ENCODE measurements at regions not wholly inside any gene's neighbourhood (a gene's known extent, or its start where the extent isn't known, plus 50 kb on each side); places are given as distances from the start of the nearest gene placed in this dataset.

DNA sequence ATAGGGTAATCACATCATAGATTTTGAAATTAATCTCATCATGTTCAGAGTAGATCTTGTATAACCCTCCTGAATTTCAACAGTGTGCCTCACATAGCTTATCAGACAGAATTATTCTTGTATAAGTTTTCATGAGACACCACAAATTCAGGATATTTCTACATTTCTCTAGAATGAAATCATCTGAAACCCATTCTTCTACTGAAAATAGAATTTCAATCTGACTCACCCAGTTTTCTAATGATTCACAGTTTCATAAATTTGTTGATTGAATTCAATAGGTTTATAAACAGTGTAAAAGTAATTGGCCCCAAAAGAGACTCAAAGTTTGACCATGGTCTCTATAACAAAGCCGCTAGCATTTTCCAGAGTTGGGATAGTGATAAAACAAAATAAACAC lies 1082.6 kb upstream of the EPHA6 start:
- TF ChIP-seq, protein P1, sequence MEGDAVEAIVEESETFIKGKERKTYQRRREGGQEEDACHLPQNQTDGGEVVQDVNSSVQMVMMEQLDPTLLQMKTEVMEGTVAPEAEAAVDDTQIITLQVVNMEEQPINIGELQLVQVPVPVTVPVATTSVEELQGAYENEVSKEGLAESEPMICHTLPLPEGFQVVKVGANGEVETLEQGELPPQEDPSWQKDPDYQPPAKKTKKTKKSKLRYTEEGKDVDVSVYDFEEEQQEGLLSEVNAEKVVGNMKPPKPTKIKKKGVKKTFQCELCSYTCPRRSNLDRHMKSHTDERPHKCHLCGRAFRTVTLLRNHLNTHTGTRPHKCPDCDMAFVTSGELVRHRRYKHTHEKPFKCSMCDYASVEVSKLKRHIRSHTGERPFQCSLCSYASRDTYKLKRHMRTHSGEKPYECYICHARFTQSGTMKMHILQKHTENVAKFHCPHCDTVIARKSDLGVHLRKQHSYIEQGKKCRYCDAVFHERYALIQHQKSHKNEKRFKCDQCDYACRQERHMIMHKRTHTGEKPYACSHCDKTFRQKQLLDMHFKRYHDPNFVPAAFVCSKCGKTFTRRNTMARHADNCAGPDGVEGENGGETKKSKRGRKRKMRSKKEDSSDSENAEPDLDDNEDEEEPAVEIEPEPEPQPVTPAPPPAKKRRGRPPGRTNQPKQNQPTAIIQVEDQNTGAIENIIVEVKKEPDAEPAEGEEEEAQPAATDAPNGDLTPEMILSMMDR (IDR thresholded peaks at IDR 0.05; ENCODE audit: poor library complexity) = no peak
- no peak for TF ChIP-seq EZH2 (IDR thresholded peaks at IDR 0.05; ENCODE audit: borderline replicate concordance)
